Kidney epithelial cell (primary cell): ENCODE measurements at regions not wholly inside any gene's neighbourhood (a gene's known extent, or its start where the extent isn't known, plus 50 kb on each side); places are given as distances from the start of the nearest gene placed in this dataset.

Source experiments
- DNase-seq: peaks from one replicate; pipeline ENCODE4 v3.0.0-alpha.2; 2010; ENCODE audit warnings: low read depth
- H3K27me3 ChIP-seq: 2 replicates; pipeline ENCODE4 v1.6.0; 2011; ENCODE audit warnings: low read length; ENCODE audit not compliant: control insufficient read depth, insufficient read depth
- H3K36me3 ChIP-seq: 2 replicates; pipeline ENCODE4 v1.5.1; 2011; ENCODE audit warnings: low read length; ENCODE audit not compliant: control insufficient read depth, insufficient read depth
- H3K4me3 ChIP-seq: 2 replicates; pipeline ENCODE4 v1.5.1; 2011; ENCODE audit warnings: low read depth, mild to moderate bottlenecking, control low read depth, low read length
- TF ChIP-seq, protein P1 (sequence below): IDR thresholded peaks from 2 replicates; pipeline ENCODE4 v1.5.1; 2011; ENCODE audit warnings: mild to moderate bottlenecking, moderate library complexity, low read length, control low read depth, inconsistent platforms; ENCODE audit not compliant: insufficient read depth, poor library complexity, severe bottlenecking

DNA sequence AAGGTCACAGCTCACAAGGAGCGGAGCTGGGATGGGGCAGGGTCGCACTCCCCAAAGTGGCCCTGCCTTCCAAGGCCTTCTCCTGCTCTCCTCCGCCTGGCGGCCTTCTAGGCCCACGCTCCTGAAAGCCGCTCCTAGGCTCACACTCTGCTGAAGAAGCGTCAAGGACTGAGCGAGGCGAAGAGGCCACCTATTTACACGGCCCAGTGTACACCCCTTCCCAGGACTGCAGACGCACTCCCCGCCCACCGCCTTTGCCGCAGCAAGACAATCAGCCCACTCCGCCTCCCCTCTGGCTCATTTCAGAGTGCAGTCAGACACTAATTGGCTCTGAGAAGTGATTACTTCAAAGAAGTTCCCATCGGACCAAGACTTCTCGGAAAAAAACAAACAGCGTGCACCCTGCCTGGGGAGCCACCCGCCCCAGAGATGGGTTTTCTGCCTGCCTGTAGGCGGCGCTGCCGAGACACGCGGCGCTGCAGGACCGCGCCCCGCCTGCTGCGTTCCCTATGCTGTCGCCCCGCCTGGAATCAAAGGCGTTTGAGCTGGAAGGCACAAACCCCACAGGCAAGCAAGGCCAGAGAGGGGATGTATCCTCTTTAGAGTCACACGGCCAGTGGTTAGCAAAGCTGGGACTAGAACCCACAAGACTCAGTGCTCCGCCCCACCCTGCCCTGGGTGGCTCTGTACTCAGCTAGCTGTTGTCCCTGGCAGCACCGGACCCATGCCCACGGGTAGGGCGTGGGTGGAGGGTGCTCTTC is 414.8 kb downstream of the BUD13 start:
- no peak for DNase-seq
- H3K36me3 ChIP-seq: no peaks in the 10 kb centered on the region
- TF ChIP-seq, protein P1, sequence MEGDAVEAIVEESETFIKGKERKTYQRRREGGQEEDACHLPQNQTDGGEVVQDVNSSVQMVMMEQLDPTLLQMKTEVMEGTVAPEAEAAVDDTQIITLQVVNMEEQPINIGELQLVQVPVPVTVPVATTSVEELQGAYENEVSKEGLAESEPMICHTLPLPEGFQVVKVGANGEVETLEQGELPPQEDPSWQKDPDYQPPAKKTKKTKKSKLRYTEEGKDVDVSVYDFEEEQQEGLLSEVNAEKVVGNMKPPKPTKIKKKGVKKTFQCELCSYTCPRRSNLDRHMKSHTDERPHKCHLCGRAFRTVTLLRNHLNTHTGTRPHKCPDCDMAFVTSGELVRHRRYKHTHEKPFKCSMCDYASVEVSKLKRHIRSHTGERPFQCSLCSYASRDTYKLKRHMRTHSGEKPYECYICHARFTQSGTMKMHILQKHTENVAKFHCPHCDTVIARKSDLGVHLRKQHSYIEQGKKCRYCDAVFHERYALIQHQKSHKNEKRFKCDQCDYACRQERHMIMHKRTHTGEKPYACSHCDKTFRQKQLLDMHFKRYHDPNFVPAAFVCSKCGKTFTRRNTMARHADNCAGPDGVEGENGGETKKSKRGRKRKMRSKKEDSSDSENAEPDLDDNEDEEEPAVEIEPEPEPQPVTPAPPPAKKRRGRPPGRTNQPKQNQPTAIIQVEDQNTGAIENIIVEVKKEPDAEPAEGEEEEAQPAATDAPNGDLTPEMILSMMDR: peak; percentile 62
- H3K27me3 ChIP-seq: no peaks in the 10 kb centered on the region
- no peak overlapping the region for H3K4me3 ChIP-seq

DNA sequence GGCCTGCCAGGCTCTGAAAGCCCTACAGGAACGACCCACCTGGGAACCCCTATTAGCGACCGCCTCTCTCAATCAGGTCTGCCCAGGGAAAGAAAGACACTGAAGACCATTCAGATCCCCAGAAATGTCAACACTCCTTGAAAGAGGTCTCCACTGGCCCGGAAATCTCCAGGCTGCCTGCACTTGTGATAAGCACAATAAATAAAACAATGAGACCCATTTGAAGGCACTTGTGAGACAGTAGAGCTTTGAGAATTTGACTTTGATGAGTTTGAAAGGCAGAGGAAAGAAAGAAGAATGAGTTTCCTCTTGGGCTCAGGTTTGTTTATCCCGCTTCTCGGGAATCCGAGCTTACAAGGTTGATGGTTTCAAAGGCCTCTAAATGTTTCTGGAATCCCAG is 416.3 kb downstream of the BUD13 start:
- Histone ChIP-seq H3K4me3 (no peak overlapping the region), H3K36me3 (no peaks in the 10 kb centered on the region), H3K27me3 (no peaks in the 10 kb centered on the region)
- no peak for DNase-seq
- TF ChIP-seq, protein P1: no peak

DNA sequence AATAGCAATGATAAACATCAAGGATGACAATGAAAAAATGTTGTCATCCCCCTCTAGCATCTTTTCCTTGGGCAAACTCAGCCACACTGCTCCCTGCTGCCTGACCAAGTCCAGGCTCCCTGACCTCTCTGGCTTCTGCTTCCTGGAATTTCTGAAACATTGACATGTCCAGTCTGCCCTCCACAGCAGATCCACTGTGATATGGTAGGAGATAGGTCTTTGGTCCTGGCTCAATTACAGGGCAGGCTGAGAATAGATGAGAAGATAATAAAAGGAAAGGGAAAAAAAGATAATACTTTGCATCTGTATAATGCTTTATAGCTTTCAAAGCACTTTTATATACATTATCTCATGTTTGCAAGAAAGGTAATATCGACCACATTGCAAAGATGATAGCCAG is 417.7 kb downstream of the BUD13 start:
- Histone ChIP-seq H3K27me3 (no peaks in the 10 kb centered on the region), H3K36me3 (no peaks in the 10 kb centered on the region), H3K4me3 (no peak overlapping the region)
- no peak for DNase-seq
- TF ChIP-seq, protein P1: no peak

DNA sequence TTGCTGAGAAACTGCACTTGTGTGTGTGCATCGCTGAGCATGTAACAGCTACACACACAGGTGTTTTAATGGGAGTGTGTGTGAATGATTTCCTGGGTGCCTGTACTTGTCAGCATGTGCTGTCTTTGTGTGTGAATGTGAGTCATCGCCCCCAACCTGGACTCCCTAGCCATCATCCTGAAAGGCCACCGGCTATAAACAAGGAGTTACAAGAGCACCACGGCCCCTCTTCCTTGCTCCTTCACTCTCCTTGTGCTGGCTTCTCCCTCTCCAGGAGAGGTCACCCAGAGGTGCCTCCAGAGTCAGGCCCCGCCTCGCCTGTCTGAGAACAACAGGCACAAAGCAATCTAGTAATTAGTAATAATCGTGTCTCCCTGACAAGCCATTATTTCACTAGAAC is 419.2 kb downstream of the BUD13 start:
- Histone ChIP-seq H3K4me3 (no peak overlapping the region), H3K36me3 (no peaks in the 10 kb centered on the region), H3K27me3 (no peaks in the 10 kb centered on the region)
- peak; percentile 16 for DNase-seq
- TF ChIP-seq, protein P1: no peak

DNA sequence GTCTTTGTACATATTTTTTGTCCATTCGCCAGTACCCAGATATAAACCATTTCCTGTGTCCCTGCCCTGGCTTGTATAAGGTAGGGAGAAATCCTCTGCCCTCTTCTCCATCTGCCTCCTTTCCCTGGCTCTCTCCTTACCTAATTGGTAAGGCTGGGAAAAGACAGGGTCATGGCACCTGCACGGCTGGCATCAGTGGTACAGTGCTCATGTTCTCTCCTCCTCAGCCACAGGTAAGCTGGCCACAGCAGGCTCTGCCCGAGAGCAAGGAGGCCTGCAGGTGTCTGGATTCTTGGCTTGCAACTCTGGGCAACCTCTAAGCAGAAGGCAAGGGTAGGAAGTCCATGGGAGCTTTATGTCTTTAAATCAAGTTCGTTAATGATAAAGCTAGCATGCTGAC is 419.9 kb downstream of the BUD13 start:
- Histone ChIP-seq H3K27me3 (no peaks in the 10 kb centered on the region), H3K36me3 (no peaks in the 10 kb centered on the region), H3K4me3 (no peak overlapping the region)
- DNase-seq: no peak
- TF ChIP-seq, protein P1: no peak

DNA sequence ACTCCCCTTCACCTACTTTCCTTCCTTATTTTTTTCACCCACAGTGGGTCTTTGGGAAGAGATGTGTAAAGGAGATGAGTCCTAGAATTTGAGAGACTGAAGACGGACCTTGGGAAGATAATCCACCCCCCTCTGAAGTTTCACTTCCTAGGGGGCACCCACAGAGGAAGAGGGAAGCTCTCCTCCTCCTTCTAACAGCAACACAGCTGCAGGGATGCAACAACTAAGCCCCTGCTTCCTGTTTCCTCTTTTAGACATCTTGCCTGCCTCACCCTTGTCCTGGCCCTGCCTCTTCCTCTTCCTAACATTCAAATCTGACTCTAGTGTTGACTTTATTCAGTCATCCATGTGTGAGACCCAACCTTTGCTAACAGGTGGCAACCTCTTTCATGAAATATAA is 424.6 kb downstream of the BUD13 start:
- TF ChIP-seq, protein P1: no peak
- Histone ChIP-seq H3K4me3 (no peak overlapping the region), H3K27me3 (peaks cover 6% of the 10 kb centered on the region), H3K36me3 (no peaks in the 10 kb centered on the region)
- no peak for DNase-seq
